DMS79 treated with DMSO at 0.1 percent for 48 hours (cell line): ENCODE measurements at regions not wholly inside any gene's neighbourhood (a gene's known extent, or its start where the extent isn't known, plus 50 kb on each side); places are given as distances from the start of the nearest gene placed in this dataset.
"Not testable (repeated sequence)": the region's sequence is repeated elsewhere in the genome, so short reads cannot be mapped to it uniquely, and the experiment has no call there.

ENCODE experiments used
- DNase-seq: peaks from one replicate; lab custom pipeline; 2025; lab: John Stamatoyannopoulos, UW

DNA sequence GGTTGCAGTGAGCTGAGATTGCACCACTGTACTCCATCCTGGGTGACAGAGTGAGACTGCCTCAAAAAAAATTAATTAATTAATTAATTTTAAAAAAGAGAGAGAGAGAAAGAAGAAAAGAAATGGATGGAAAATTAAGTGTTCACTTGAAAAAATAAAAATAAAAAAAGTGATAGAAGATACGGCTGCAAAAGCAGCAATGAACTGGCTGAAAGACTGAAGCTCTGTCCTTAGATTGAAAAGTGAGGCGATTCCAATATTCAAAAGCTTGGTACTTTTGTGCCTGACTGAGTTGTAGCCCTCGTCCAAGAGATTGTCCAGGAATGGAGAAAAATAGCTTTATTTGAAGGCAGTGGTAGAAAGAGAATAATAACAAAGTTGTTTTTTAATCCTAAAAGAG is 154.6 kb downstream of the ADSS2 start:
- DNase-seq = no peak

DNA sequence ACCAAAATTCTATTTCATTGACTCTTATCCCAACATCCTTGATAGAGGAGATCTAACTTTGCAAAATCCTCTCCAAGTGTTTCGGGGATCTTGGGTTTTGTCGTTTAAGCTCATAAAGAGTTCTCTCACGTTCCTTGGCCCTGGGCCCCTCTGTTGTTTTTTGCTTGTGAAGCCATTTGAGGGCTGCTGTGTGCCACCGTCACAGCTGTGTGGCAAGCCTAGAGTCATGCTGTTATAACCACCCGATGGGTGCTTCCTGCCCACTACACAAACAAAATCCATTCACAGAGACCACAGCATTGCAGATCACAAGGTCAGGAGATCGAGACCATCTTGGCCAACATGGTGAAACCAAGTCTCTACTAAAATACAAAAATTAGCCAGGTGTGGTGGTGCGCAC is 154.1 kb downstream of the ADSS2 start:
- DNase-seq = no peak

DNA sequence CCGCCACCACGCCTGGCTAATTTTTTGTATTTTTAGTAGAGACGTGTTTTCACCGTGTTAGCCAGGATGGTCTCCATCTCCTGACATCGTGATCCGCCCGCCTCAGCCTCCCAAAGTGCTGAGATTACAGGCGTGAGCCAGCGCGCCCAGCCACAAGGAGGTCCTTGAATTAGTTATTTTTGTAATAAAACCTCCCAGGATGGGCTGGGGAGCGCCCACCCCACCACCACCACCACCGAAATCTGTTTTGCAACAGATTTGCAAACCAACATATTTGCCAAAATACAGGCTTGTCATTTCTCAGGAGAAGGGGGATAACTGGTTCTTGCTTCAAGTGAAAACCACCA is 151.7 kb downstream of the ADSS2 start:
- DNase-seq = not testable (repeated sequence)

DNA sequence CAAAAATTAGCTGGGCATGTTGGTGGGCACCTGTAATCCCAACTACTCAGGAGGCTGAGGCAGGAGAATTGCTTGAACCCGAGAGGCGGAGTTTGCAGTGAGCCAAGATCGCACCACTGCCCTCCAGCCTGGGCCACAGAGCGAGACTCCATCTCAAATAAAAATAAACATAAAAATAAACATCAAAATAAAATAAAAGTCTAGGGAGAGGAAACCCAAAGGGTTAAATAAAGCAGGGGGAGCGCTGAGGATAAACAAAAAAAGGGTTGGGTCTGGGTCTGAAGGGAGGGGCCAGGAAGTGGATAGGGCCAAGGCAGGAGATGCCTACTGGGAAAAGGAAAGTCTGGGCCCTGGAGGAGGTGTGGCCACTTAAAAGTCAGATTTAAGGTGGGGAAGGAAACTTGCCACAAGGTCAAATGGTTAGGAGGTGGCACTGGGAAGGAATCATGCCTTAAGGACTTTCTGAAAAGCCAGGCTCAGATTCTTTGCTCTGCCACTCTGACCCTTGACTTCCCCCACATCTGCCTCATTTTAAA is 150.0 kb downstream of the ADSS2 start:
- DNase-seq = no peak

DNA sequence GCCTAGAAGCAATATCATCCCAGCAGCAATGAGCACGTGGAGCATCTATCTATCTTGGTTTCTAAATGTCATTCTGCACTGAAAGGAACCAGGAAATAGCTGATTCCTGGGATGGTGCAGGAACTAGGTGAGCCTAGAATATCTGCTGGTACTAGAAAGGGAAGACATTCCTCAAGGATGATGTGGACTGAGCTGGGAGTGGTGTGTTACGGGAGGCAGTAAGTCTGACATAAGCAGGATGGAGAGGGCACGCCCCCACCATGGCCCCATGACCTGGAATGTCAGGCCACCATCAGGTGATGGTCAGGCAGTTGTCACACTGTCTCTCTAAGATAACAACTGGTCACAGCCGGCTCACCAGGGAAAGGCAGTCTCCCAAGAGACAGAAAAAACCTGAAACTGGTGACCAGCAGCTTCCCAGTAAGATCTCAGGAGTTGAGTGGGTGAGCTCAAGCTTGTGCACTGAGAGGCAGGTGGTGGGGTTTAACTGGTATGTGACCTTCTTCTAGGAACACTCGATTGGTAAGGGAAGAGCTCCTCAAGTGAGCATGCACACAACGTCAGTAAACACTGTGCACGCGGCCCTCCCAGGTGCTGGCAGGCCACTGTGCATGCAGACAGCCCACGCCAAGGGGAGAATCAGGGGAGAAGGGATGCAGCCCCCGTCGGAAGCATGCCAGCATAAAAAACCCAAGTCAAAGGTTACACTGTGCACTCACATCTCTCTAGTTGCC is 148.7 kb downstream of the ADSS2 start:
- DNase-seq = no peak

DNA sequence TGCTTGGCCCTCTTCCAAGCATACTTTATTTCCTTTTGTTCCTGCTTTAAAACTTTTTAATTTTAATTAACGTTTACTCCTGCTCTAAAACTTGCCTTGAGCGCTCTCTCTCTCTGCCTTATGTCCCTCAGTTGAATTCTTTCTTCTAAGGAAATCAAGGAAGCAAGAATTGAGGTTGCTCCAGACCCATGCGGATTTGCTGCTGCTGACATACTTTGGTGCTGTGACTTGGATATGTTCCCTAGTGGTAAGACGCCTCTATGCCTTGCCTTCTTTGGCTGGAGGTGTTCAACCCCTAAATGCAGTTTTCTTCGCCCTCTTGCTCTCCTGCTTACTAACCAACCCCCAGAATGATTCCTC is 148.1 kb downstream of the ADSS2 start:
- DNase-seq = no peak

DNA sequence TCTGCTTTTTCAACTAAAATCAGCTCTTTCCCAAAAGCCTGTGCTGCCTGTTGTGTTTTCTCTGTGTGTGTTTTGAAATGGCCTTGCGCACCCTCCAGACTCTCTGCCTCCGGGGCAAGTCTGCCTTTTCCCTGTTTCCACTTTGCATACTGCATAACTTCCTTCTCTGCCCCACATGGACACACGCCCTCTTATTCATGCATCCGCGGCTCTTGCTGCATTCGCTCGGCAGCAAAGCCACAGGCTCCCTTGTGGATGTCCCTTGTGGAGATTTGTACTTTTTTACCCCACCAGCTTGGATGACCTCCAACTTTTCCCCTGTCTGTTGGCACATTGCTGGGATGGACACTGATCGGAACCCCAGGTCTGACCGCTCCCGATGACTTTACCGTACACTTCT is 147.6 kb downstream of the ADSS2 start:
- no peak for DNase-seq

DNA sequence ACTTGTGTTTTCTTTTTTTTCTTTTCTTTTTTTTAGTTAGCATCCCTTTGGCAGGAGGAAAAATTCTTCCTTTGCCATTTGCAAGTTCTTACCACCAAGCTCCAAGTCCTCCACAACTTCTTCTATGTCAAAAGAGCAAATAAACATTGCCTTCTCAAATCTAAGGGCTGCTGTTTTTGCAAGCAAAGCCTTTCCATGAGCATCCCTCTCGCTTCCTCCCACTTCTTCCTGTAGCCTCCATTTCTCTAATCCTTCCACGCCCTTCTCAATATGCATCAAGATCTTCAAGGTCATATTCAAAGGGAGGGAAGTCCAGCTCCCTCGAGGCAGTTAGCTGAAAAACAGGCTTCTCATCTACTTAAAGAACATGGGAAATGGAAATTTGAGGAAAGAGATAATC is 147.1 kb downstream of the ADSS2 start:
- no peak for DNase-seq

DNA sequence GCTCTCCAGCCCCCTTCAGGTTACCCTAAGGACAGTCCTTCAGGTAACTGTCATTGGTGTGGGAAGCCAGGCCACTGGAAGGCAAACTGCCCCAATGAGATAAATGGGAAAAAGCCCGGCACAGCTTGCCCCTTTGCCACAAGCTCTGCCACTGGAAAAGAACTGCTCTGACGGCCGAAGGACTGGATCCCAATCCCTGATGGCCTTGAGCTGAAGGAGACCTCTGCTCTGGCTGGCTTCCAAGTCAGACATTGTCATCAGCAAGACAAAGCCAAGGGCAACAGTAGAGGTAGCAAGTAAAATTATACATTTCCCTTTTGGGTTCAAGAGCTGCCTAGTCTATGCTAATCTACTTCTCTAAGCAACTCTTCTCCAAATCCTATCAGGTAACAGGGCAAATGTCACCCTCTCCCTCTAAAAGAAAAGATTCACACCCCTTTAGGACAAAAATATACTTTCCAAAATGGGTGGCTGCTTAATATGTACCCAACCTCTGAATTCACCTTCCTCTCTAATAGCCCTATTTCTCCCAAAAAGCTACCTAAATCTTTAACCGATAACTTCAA is 145.8 kb downstream of the ADSS2 start:
- no peak for DNase-seq

DNA sequence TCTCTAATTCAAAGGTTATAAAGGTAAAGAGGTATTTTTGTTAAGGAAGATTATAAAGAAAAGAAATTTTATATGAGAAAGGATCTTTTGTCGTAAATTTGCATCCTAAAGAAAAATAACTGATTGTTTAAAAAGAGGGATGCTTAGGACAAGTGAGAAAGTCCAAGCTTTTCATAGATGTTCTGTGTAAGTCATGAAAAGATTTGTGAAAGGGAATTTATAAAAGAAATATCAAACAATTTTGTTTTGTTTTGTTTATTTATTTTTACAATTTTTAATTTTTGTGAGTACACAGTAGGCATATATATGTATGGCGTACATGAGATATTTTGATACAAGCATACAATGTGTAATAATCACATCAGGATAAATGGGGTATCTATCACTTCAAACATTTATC is 145.2 kb downstream of the ADSS2 start:
- DNase-seq = no peak

DNA sequence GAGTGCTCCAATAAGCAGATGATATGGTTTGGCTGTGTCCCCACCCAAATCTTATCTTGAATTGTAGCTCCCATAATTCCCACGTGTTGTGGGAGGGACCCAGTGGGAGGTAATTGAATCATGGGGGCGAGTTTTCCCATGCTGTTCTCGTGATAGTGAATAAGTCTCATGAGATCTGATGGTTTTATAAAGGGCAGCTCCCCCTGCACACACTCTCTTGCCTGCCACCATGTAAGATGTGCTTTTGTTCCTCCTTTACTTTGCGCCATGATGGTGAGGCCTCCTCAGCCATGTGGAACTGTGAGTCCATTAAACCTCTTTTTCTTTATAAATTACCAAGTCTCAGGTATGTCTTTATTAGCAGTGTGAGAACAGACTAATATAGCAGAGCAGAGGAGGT is 142.5 kb downstream of the ADSS2 start:
- not testable (repeated sequence) for DNase-seq

DNA sequence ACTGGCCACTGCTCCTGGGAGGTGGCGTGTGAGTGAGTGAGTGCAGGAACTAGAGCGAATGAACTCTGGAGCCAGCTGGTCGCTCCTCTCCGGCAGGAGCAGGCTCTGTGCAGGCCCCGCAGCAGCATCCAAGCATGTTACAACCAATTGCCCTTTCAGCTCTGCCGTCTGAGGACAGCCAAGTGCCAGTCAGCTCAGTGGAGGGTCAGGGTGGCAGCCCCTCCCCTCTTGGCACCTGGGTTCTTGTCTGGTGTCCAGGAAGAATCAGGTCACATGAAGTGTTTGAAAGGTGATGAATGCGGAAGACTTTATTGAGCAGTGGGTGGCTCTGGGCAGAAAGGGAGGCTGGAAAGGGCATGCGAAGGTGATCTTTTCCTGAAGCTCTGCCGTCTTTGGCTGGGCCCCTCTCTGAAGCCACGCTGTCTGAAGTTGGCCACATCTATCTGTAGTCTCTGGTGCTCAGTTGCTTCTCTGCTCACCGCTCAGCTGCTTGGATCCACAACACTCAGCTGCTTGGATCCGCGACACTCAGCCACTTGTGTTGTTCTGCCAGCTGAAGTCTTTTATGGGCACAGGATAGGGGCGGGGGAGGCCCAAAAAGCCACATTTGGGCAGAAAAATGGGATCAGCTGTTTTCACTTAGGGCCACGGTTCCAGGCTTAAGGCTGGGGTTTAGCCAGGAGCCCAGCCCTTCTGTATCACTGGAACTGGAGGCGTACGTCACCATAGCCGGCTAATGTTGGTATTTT is 139.8 kb downstream of the ADSS2 start:
- DNase-seq = no peak

DNA sequence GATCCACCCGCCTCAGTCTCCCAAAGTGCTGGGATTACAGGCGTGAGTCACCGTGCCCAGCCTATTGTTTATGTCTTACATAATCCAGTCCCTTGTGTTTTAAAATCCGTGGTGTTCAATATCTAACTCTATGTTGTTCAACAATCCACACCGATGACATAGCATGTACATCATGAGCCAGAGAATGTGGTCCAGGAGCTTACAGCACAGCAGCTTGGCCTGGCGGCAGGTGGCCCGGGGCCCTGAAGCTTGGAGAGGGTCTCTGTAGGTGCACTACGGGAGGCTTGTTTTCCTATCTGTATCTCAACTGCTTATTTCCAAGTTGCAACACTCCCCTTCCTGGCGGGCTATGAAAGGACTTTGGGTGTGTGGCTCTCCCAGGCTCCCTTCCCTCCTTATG is 138.4 kb downstream of the ADSS2 start:
- DNase-seq = no peak

DNA sequence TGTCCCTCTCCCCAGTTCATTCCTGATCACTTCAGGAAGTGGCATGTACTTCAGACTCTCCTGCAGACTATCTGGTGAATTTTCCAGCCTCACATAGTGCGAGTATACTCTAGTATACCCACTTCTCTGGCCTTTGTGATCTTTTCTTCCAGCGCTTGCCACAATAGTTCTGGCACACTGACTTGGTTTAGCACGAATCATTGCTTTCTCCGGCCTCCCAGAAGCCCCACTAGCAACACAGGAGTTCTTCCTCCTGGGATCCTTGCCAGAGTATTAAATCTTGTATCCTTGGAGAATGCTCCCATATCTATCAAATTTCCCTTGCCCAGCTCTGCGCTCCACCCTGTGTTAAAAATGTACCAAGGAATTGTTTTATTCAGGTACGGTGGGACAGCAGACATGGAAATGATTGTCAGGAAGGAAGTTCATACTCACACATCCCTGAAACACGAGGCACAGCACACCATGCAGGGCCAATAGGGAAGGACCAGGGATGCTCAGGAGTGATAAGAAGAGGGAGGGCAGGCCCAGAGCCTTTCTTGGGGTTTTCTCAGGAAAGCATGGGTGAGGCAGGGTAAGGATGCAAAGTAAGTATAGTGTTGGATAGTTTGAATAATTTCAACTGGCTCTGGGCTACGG is 136.7 kb downstream of the ADSS2 start:
- DNase-seq = no peak

DNA sequence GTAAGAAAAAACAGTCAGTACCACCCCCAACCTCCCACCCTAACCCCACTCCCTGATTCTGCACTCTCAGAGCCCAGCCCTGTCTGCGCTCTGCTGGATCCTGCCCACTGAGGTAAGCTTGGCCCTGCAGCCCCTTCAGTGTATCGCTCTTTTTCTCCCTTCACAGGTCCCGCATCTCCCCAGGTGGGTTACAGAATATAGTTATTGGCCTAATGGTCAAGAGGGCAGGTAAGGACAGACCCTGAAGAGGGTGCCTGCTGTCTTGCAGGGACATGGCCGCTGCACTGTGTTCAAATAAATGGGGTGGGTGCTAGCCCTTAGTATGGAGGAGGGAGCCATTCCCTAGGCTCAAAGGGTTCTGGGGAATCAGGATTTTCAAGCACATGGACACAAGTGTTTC is 135.7 kb downstream of the ADSS2 start:
- DNase-seq = no peak

DNA sequence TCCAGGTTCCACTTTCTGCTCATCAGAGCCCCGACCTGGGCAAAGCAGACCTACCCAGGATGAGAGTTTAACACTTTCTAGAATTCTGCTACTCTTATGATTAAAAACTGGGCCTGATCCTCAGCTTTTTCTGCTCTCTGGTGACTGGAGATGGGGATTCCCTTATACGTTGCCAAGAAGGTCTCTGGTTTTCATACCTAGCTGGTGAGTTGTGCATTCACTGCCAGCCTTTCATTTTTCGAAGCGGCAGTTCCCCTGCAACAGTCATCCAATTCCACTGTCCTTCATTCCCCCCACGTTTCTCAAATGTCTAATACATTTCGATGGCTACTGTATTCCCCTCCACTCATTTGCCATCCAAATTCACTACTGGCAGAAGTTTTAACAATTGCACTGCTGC is 135.3 kb downstream of the ADSS2 start:
- no peak for DNase-seq

DNA sequence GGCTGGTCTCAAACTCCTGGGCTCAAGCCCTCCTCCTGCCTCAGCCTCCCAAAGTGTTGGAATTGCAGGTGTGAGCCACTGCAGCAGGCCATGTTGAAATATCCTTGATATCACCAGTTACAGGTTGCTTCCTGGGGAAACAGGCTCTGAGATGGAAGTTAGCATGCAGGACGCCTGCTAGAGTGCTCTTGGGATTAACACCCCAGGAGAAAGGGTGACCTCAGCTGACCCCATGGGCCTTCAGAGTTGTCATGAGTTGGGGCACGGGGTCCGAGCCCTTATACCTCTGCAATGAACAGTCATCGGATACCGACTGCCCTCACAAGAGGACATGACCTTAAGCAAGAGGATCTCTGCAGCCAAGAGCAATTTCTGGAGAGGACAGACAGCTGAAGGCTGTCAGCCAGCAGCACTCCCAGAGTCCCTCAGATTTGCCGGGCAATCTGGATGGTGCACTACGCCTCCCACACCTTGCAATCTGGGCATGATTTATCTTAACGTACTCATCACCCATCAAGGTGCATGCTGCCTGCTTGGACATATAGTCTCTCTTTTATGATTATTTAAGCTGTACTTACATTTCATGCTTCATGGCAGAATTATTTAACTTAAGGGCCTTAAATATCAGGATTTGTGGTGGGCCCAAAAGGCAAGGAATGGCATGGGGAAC is 134.6 kb downstream of the ADSS2 start:
- DNase-seq = no peak

DNA sequence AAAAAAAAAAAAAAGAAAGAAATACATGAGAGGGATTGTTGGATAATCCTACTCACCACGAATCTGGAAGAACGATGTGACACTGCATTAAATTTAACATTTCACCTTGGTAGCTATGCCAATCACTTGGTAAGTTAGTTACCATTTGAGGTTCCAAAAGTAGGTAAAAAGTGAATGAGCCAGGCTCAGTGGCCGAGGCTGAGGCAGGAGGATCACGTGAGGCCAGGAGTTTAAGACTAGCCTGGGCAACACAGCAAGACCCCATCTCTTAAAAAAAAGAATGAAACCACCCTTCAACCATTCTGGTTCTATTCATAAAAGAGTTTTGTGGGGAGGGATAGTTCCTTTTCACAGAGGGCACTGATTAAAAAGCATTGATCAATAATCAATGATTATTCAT is 133.6 kb downstream of the ADSS2 start:
- DNase-seq = no peak

DNA sequence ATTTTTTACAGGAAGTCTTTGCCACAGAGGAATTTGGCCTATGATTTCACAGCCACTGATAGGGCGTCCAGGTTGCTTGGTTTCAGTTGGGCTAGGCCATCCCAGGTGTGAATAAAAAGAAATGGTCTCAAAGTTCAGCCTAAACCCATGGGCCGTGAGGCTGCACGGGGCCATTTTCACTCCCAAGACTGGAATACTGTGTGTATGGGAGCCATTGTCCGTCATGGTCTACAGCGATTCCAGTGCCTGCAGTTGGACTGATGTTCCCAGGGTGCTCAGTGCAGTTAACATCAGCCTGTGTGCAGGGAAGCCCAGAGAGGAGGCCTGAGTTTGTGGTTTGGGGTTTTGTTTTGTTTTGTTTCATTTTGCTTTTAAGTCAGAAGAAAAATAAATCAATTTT is 133.2 kb downstream of the ADSS2 start:
- no peak for DNase-seq

DNA sequence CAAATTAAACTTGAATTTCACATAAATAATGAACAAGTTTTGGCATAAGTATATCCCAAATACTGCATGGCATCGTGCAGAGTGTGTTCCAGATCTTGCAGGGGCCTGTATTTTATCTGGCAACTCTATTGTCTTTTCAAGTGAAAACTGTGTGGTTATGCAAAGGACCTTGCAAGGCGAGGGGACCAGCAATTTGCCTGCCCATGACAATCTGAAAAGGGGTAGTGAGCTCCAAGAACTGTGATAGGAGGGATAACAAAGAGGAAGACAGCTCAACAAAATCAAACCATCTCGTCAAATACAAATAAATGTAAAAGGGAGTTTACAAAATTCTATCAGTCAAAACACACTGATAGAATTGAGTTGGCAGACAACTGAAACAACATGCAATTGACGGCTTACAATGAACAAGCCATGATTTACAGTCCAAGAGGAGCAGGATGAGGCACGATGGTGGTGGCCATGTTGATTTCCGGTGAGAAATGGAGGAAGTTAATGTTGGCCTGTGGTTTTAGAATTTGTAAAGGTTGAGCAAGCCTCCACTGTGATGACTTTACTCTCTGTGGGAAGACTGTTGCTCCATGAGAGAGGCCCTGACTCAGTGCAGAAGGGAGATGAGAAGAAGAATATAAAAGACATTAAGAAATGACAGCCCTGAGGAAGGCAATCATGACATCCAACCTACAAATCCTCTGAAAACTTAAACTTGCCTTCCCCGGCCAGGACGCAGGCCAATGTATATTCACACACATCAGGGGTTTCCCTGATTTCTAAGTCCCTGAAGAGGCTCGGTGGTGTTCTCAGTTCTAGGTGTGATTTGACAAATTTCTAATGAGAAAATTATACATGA is 132.2 kb downstream of the ADSS2 start:
- no peak for DNase-seq

DNA sequence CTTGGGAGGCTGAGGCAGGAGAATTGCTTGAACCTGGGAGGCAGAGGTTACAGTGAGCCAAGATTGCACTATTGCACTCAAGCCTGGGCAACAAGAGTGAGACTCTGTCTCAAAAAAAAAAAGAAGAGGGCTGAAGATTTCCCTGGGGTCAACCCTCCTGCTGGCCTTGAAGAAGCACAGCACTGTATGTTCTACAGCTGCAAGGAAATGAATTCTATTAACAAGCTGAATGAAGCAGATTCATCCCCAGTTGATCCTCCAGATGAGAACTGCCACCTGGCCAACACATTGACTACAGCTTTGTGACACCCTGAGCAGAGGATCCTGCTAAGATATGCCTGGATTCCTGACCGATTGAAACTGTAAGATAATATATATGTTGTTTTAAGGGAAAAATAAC is 129.5 kb downstream of the ADSS2 start:
- no peak for DNase-seq
